NB4 (cell line): ENCODE measurements at regions not wholly inside any gene's neighbourhood (a gene's known extent, or its start where the extent isn't known, plus 50 kb on each side); places are given as distances from the start of the nearest gene placed in this dataset.
"Not testable (repeated sequence)": the region's sequence is repeated elsewhere in the genome, so short reads cannot be mapped to it uniquely, and the experiment has no call there.

ENCODE experiments used
- CTCF ChIP-seq: IDR thresholded peaks from one replicate; pipeline ENCODE4 v1.5.1; 2012; ENCODE audit warnings: low read depth, low read length
- MAX ChIP-seq: IDR thresholded peaks from 2 replicates; pipeline ENCODE4 v1.6.1; 2011; ENCODE audit warnings: low read depth, low read length
- POLR2A ChIP-seq: IDR thresholded peaks from 2 replicates; pipeline ENCODE4 v1.6.1; 2011; ENCODE audit warnings: mild to moderate bottlenecking; ENCODE audit not compliant: insufficient read length; ENCODE audit errors: extremely low read depth

GRCh38 chr1:181248361-181248760 is 159.9 kb downstream of the IER5 start:
- TF ChIP-seq CTCF, POLR2A, MAX: not testable (repeated sequence)
